DOHH2 (cell line): ENCODE measurements at regions not wholly inside any gene's neighbourhood (a gene's known extent, or its start where the extent isn't known, plus 50 kb on each side); places are given as distances from the start of the nearest gene placed in this dataset.

Experiments
- H3F3A ChIP-seq: fragments of 200-600 bp; sonication (generic), shearing (Covaris generic); 2 replicates; pipeline ENCODE4 v1.6.0; 2016; ENCODE audit warnings: antibody characterized with exemption, mild to moderate bottlenecking; ENCODE audit not compliant: control insufficient read depth, insufficient read depth
- H3K27ac ChIP-seq: fragments of 200-600 bp; sonication (generic); 2 replicates; pipeline ENCODE4 v1.5.1; 2014; ENCODE audit warnings: low read depth, mild to moderate bottlenecking, low read length, moderate library complexity
- H3K27me3 ChIP-seq: fragments of 200-600 bp; sonication (generic); 2 replicates; pipeline ENCODE4 v1.6.1; 2014; ENCODE audit warnings: mild to moderate bottlenecking, low read length, mixed read lengths; ENCODE audit not compliant: control insufficient read depth
- H3K36me3 ChIP-seq: fragments of 200-600 bp; sonication (generic); 2 replicates; pipeline ENCODE4 v1.6.1; 2014; ENCODE audit warnings: mild to moderate bottlenecking, low read length, moderate library complexity, mixed read lengths; ENCODE audit not compliant: control insufficient read depth
- H3K4me1 ChIP-seq: fragments of 200-600 bp; sonication (generic); 2 replicates; pipeline ENCODE4 v1.6.1; 2014; ENCODE audit warnings: mild to moderate bottlenecking, low read length, mixed read lengths; ENCODE audit not compliant: control insufficient read depth
- H3K4me2 ChIP-seq: fragments of 200-600 bp; sonication (generic); 2 replicates; pipeline ENCODE4 v1.6.0; 2014; ENCODE audit warnings: mild to moderate bottlenecking, low read length, moderate library complexity
- H3K4me3 ChIP-seq: fragments of 200-600 bp; sonication (generic); 2 replicates; pipeline ENCODE4 v1.5.1; 2014; ENCODE audit warnings: mild to moderate bottlenecking, low read length, mixed read lengths
- H3K79me2 ChIP-seq: fragments of 200-600 bp; sonication (generic); 2 replicates; pipeline ENCODE4 v1.6.1; 2014; ENCODE audit warnings: mild to moderate bottlenecking, low read length, mixed read lengths; ENCODE audit not compliant: control insufficient read depth
- H3K9me2 ChIP-seq: fragments of 200-600 bp; sonication (generic); replicated peaks from 2 replicates; pipeline ENCODE4 v1.6.1; 2014; ENCODE audit warnings: mild to moderate bottlenecking, low read length, mixed read lengths; ENCODE audit not compliant: control insufficient read depth
- H3K9me3 ChIP-seq: fragments of 200-600 bp; sonication (generic); 2 replicates; pipeline ENCODE4 v1.6.1; 2014; ENCODE audit warnings: antibody characterized with exemption, low read length, mixed read lengths; ENCODE audit not compliant: control insufficient read depth, insufficient read depth
- H4K20me1 ChIP-seq: fragments of 200-600 bp; sonication (generic); 2 replicates; pipeline ENCODE4 v1.6.0; 2014; ENCODE audit warnings: low read depth, mild to moderate bottlenecking, antibody characterized with exemption, low read length, moderate library complexity; ENCODE audit not compliant: control insufficient read depth, insufficient read depth
- CTCF ChIP-seq: fragments of 200-600 bp; sonication (generic); IDR thresholded peaks from one replicate; pipeline ENCODE4 v1.5.1; 2014; ENCODE audit warnings: antibody characterized with exemption, mild to moderate bottlenecking, low read depth, low read length; ENCODE audit not compliant: poor library complexity, severe bottlenecking
- EZH2phosphoT487 ChIP-seq: fragments of 200-600 bp; sonication (generic); IDR thresholded peaks from 2 replicates; pipeline ENCODE4 v1.6.1; 2017; ENCODE audit warnings: borderline replicate concordance, mild to moderate bottlenecking, antibody characterized with exemption, low read length, moderate library complexity, mixed read lengths

GRCh38 chr13:107088061-107088460 is 520.1 kb upstream of the ARGLU1 start:
- H4K20me1 ChIP-seq: no peaks in the 10 kb centered on the region
- no peaks in the 10 kb centered on the region for H3K4me1 ChIP-seq
- no peaks in the 10 kb centered on the region for H3K27me3 ChIP-seq
- no peak overlapping the region for H3K4me2 ChIP-seq
- H3K36me3 ChIP-seq: no peaks in the 10 kb centered on the region
- H3K9me3 ChIP-seq: no peaks in the 10 kb centered on the region
- H3K4me3 ChIP-seq: no peak overlapping the region
- H3K79me2 ChIP-seq: no peaks in the 10 kb centered on the region
- H3F3A ChIP-seq: no peaks in the 10 kb centered on the region
- TF ChIP-seq CTCF: no peak
- no peak for TF ChIP-seq EZH2phosphoT487
- H3K9me2 ChIP-seq: no peaks in the 10 kb centered on the region
- no peak overlapping the region for H3K27ac ChIP-seq

GRCh38 chr13:107079423-107080049 is 511.6 kb upstream of the ARGLU1 start:
- Histone ChIP-seq H3K27ac (no peak overlapping the region), H3K4me2 (no peak overlapping the region), H3K36me3 (no peaks in the 10 kb centered on the region), H3K79me2 (no peaks in the 10 kb centered on the region), H3K9me2 (no peaks in the 10 kb centered on the region), H3K9me3 (0 out of 2 replicates have a peak, but pooled peaks cover 2% of the 10 kb centered on the region), H3K27me3 (no peaks in the 10 kb centered on the region), H4K20me1 (no peaks in the 10 kb centered on the region), H3K4me1 (no peaks in the 10 kb centered on the region), H3F3A (no peaks in the 10 kb centered on the region), H3K4me3 (no peak overlapping the region)
- TF ChIP-seq CTCF (no peak), EZH2phosphoT487 (no peak)

GRCh38 chr13:107078229-107078765 is 510.4 kb upstream of the ARGLU1 start:
- Histone ChIP-seq H3K79me2 (no peaks in the 10 kb centered on the region), H3K9me2 (no peaks in the 10 kb centered on the region), H3K4me1 (no peaks in the 10 kb centered on the region), H3K27me3 (no peaks in the 10 kb centered on the region), H3K4me3 (no peak overlapping the region), H3K4me2 (no peak overlapping the region), H3K27ac (no peak overlapping the region), H3K36me3 (no peaks in the 10 kb centered on the region), H3F3A (no peaks in the 10 kb centered on the region), H3K9me3 (0 out of 2 replicates have a peak, but pooled peaks cover 2% of the 10 kb centered on the region), H4K20me1 (no peaks in the 10 kb centered on the region)
- TF ChIP-seq EZH2phosphoT487 (no peak), CTCF (no peak)
